ENCODE measurements at regions not wholly inside any gene's neighbourhood (a gene's known extent, or its start where the extent isn't known, plus 50 kb on each side); places are given as distances from the start of the nearest gene placed in this dataset.

GRCh38 chr7:30212701-30213111 lies 71.7 kb upstream of the ZNRF2 start:
- Histone ChIP-seq H3K4me1 (no peaks in the 10 kb centered on the region), H3K27me3 (no peaks in the 10 kb centered on the region), H3K27ac (no peak overlapping the region), H3K36me3 (no peaks in the 10 kb centered on the region), H3K9me3 (no peaks in the 10 kb centered on the region), H3K4me3 (no peak overlapping the region)
- DNase-seq (ENCODE audit: low spot score), result no peak
- no peak for TF ChIP-seq CTCF (IDR thresholded peaks at IDR 0.05)

GRCh38 chr7:30213637-30214036 lies 70.8 kb upstream of the ZNRF2 start:
- H3K4me1 ChIP-seq, result no peaks in the 10 kb centered on the region
- no peaks in the 10 kb centered on the region for H3K27me3 ChIP-seq

GRCh38 chr7:30214651-30215137 lies 69.7 kb upstream of the ZNRF2 start:
- no peak for TF ChIP-seq CTCF (IDR thresholded peaks at IDR 0.05)
- no peak overlapping the region for H3K4me3 ChIP-seq

More at GRCh38 chr7:30213637-30214036, 70.8 kb upstream of the ZNRF2 start:
- H3K27ac ChIP-seq, result no peak overlapping the region
- H3K9me3 ChIP-seq, result peaks cover 0 to under 1% of the 10 kb centered on the region in 2 donors
- DNase-seq (ENCODE audit: low spot score), result no peak
- no peak overlapping the region for H3K4me3 ChIP-seq
- TF ChIP-seq CTCF (IDR thresholded peaks at IDR 0.05), result no peak
- no peaks in the 10 kb centered on the region for H3K36me3 ChIP-seq

GRCh38 chr7:30221764-30222163 lies 62.6 kb upstream of the ZNRF2 start:
- peaks cover 0 to 22% of the 10 kb centered on the region in 2 donors for H3K4me1 ChIP-seq
- no peaks in the 10 kb centered on the region for H3K36me3 ChIP-seq
- DNase-seq (ENCODE audit: low spot score), result no peak
- H3K9me3 ChIP-seq, result peaks cover 0 to 16% of the 10 kb centered on the region in 2 donors
- H3K27ac ChIP-seq, result no peak overlapping the region
- no peak overlapping the region for H3K4me3 ChIP-seq
- no peaks in the 10 kb centered on the region for H3K27me3 ChIP-seq
- no peak for TF ChIP-seq CTCF (IDR thresholded peaks at IDR 0.05)

More at GRCh38 chr7:30214651-30215137, 69.7 kb upstream of the ZNRF2 start:
- no peak for DNase-seq (ENCODE audit: low spot score)
- H3K27ac ChIP-seq, result no peak overlapping the region
- no peaks in the 10 kb centered on the region for H3K36me3 ChIP-seq
- H3K4me1 ChIP-seq, result no peaks in the 10 kb centered on the region
- peaks cover 0 to 11% of the 10 kb centered on the region in 2 donors for H3K9me3 ChIP-seq
- H3K27me3 ChIP-seq, result no peaks in the 10 kb centered on the region

- H3K9me3 ChIP-seq, result peaks cover 0 to 16% of the 10 kb centered on the region in 2 donors
- no peaks in the 10 kb centered on the region for H3K27me3 ChIP-seq
- TF ChIP-seq CTCF (IDR thresholded peaks at IDR 0.05), result no peak
- H3K4me1 ChIP-seq, result peaks cover 0 to 23% of the 10 kb centered on the region in 2 donors
- no peaks in the 10 kb centered on the region for H3K36me3 ChIP-seq
- no peak overlapping the region for H3K27ac ChIP-seq
- no peak for DNase-seq (ENCODE audit: low spot score)
- H3K4me3 ChIP-seq, result no peak overlapping the region
Measured at GRCh38 chr7:30222515-30223215, 61.7 kb upstream of the ZNRF2 start.

Measured in right atrium auricular region (tissue), 2 donors.